GM21529 (cell line): ENCODE measurements at regions not wholly inside any gene's neighbourhood (a gene's known extent, or its start where the extent isn't known, plus 50 kb on each side); places are given as distances from the start of the nearest gene placed in this dataset.

Source experiments
- ATAC-seq: cut with Tn5 transposase; IDR thresholded peaks from one replicate; pipeline ENCODE4 v1.9.1; 2021; ENCODE audit not compliant: unreplicated experiment

GRCh38 chr18:43481069-43481468 lies 203.8 kb upstream of the SYT4 start:
- no peak for ATAC-seq

- no peak for ATAC-seq
Observed at GRCh38 chr18:43482136-43482535, 204.8 kb upstream of the SYT4 start.

GRCh38 chr18:43482600-43482999 lies 205.3 kb upstream of the SYT4 start:
- no peak for ATAC-seq

GRCh38 chr18:43484710-43485109 lies 207.4 kb upstream of the SYT4 start:
- ATAC-seq: no peak

GRCh38 chr18:43485545-43485963 lies 208.3 kb upstream of the SYT4 start:
- no peak for ATAC-seq

- no peak for ATAC-seq
Observed at GRCh38 chr18:43486462-43486861, 209.2 kb upstream of the SYT4 start.

GRCh38 chr18:43501099-43501498 lies 223.8 kb upstream of the SYT4 start:
- ATAC-seq: no peak

- ATAC-seq: no peak
Observed at GRCh38 chr18:43506935-43507334, 229.6 kb upstream of the SYT4 start.

- no peak for ATAC-seq
Observed at GRCh38 chr18:43507842-43508481, 230.7 kb upstream of the SYT4 start.

GRCh38 chr18:43514747-43515146 lies 237.5 kb upstream of the SYT4 start:
- ATAC-seq: no peak

- ATAC-seq: no peak
Observed at GRCh38 chr18:43515481-43515880, 238.2 kb upstream of the SYT4 start.

- no peak for ATAC-seq
Observed at GRCh38 chr18:43524260-43524659, 247.0 kb upstream of the SYT4 start.

- ATAC-seq: no peak
Observed at GRCh38 chr18:43525169-43525568, 247.9 kb upstream of the SYT4 start.

- no peak for ATAC-seq
Observed at GRCh38 chr18:43526426-43527145, 249.3 kb upstream of the SYT4 start.

- no peak for ATAC-seq
Observed at GRCh38 chr18:43531438-43531837, 254.1 kb upstream of the SYT4 start.

- no peak for ATAC-seq
Observed at GRCh38 chr18:43533371-43533770, 256.1 kb upstream of the SYT4 start.

GRCh38 chr18:43534511-43534910 lies 257.2 kb upstream of the SYT4 start:
- no peak for ATAC-seq

GRCh38 chr18:43539862-43540261 lies 262.6 kb upstream of the SYT4 start:
- ATAC-seq: no peak

GRCh38 chr18:43542016-43542415 lies 264.7 kb upstream of the SYT4 start:
- no peak for ATAC-seq

GRCh38 chr18:43543236-43543635 lies 265.9 kb upstream of the SYT4 start:
- ATAC-seq: no peak

GRCh38 chr18:43547456-43547855 lies 270.2 kb upstream of the SYT4 start:
- ATAC-seq: no peak

- no peak for ATAC-seq
Observed at GRCh38 chr18:43559507-43559906, 282.2 kb upstream of the SYT4 start.

- ATAC-seq: no peak
Observed at GRCh38 chr18:43563780-43564179, 286.5 kb upstream of the SYT4 start.
